ENCODE measurements at regions not wholly inside any gene's neighbourhood (a gene's known extent, or its start where the extent isn't known, plus 50 kb on each side); places are given as distances from the start of the nearest gene placed in this dataset.

GRCh38 chr2:15840148-15840547 lies 100.2 kb upstream of the MYCN start:
- Histone ChIP-seq H3K9ac (ENCODE audit: low read length) (no peak overlapping the region), H3K9me3 (ENCODE audit: control insufficient read depth, low read length) (peaks cover 9% of the 10 kb centered on the region), H3K4me1 (ENCODE audit: control insufficient read depth, insufficient read depth, low read length) (no peaks in the 10 kb centered on the region), H3K36me3 (ENCODE audit: control insufficient read depth, insufficient read depth, low read length, severe bottlenecking) (no peaks in the 10 kb centered on the region), H3K27me3 (replicated peaks; ENCODE audit: control insufficient read depth, insufficient read depth, low read length) (no peaks in the 10 kb centered on the region), H3K4me3 (ENCODE audit: low read length) (no peak overlapping the region)
- DNase-seq (ENCODE audit: low read depth), result no peak

DNA sequence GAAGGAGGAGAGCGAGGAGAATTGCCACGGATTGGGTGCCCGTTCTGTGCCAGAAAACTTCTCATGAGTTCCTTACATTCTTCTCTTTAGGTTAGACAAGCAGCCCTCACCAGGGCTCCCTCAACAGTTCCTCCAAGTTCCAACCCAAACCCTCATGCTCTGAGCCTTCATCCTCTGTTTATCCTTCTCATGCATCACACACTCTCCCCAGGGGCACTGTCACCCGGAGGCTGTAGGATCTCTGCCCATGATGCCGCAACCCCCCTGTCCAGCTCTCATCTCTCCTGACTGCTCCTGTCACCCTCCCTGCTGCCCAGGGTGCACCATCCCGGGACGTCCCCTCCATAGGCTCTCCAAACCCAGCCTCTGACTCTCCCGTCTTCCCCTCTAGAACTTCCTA lies 99.4 kb upstream of the MYCN start:
- no peak overlapping the region for H3K9ac ChIP-seq (ENCODE audit: low read length)
- no peak for DNase-seq (ENCODE audit: low read depth)
- H3K4me3 ChIP-seq (ENCODE audit: low read length), result no peak overlapping the region
- H3K36me3 ChIP-seq (ENCODE audit: control insufficient read depth, insufficient read depth, low read length, severe bottlenecking), result no peaks in the 10 kb centered on the region
- H3K9me3 ChIP-seq (ENCODE audit: control insufficient read depth, low read length), result peaks cover 2% of the 10 kb centered on the region
- H3K27me3 ChIP-seq (replicated peaks; ENCODE audit: control insufficient read depth, insufficient read depth, low read length), result no peaks in the 10 kb centered on the region
- H3K4me1 ChIP-seq (ENCODE audit: control insufficient read depth, insufficient read depth, low read length), result no peaks in the 10 kb centered on the region

- Histone ChIP-seq H3K4me3 (ENCODE audit: low read length) (no peak overlapping the region), H3K9me3 (ENCODE audit: control insufficient read depth, low read length) (peaks cover 2% of the 10 kb centered on the region), H3K36me3 (ENCODE audit: control insufficient read depth, insufficient read depth, low read length, severe bottlenecking) (no peaks in the 10 kb centered on the region), H3K4me1 (ENCODE audit: control insufficient read depth, insufficient read depth, low read length) (no peaks in the 10 kb centered on the region), H3K9ac (ENCODE audit: low read length) (no peak overlapping the region), H3K27me3 (replicated peaks; ENCODE audit: control insufficient read depth, insufficient read depth, low read length) (no peaks in the 10 kb centered on the region)
- no peak for DNase-seq (ENCODE audit: low read depth)
Observed at GRCh38 chr2:15841776-15842560, 98.4 kb upstream of the MYCN start.

GRCh38 chr2:15842758-15843666 lies 97.3 kb upstream of the MYCN start:
- no peaks in the 10 kb centered on the region for H3K27me3 ChIP-seq (replicated peaks; ENCODE audit: control insufficient read depth, insufficient read depth, low read length)
- no peak overlapping the region for H3K4me3 ChIP-seq (ENCODE audit: low read length)
- no peak overlapping the region for H3K9ac ChIP-seq (ENCODE audit: low read length)
- no peaks in the 10 kb centered on the region for H3K4me1 ChIP-seq (ENCODE audit: control insufficient read depth, insufficient read depth, low read length)
- no peaks in the 10 kb centered on the region for H3K9me3 ChIP-seq (ENCODE audit: control insufficient read depth, low read length)
- DNase-seq (ENCODE audit: low read depth), result no peak
- H3K36me3 ChIP-seq (ENCODE audit: control insufficient read depth, insufficient read depth, low read length, severe bottlenecking), result no peaks in the 10 kb centered on the region

DNA sequence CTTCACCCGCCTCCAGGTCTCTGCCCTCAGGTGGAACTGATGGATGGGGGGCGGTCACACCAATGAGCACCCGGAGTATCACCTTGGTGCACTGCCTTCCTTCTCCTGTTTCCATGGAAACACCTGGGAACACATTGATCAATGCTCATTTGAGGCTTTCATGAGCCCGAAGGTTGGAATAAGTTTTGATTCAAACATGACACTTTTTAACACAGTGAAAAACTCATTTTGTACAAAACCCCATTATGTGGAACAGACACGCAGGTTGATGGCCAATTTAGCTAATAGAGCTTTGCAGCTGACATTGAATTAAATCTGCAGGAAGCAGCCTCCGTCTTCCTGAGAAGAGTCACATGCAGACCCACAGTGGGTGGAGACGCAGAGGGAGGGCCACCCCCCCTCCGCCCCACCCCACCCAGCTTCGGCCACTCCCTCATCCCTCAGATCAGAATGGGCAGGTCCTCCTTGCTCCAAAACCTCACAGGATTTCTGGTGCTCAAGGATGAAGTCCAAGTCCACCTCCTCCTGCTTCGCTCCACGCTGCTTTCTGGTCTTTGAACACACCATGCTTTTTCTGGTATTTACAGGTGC lies 96.0 kb upstream of the MYCN start:
- Histone ChIP-seq H3K36me3 (ENCODE audit: control insufficient read depth, insufficient read depth, low read length, severe bottlenecking) (no peaks in the 10 kb centered on the region), H3K4me1 (ENCODE audit: control insufficient read depth, insufficient read depth, low read length) (no peaks in the 10 kb centered on the region), H3K4me3 (ENCODE audit: low read length) (no peak overlapping the region), H3K27me3 (replicated peaks; ENCODE audit: control insufficient read depth, insufficient read depth, low read length) (no peaks in the 10 kb centered on the region), H3K9me3 (ENCODE audit: control insufficient read depth, low read length) (no peaks in the 10 kb centered on the region), H3K9ac (ENCODE audit: low read length) (no peak overlapping the region)
- DNase-seq (ENCODE audit: low read depth), result no peak

DNA sequence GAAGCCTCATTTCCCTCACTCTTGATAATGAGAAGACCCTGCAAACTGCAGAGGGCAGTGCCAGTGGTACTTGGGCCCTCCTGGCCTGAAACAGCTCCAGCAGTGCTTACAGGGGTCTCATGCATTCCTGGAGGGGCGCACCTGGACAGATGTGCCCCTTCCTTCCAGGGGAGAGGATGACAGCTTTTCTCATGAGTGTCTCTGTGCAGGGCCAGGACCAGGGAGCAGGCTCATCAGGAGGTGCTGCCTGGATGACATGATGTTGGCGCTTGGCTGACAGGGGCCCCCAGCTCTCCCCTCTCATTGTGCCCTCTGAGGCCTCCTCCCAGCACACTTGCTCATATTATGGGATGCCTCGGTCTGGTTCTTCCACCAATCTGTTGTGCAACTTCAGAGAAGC lies 95.1 kb upstream of the MYCN start:
- Histone ChIP-seq H3K4me1 (ENCODE audit: control insufficient read depth, insufficient read depth, low read length) (no peaks in the 10 kb centered on the region), H3K36me3 (ENCODE audit: control insufficient read depth, insufficient read depth, low read length, severe bottlenecking) (no peaks in the 10 kb centered on the region), H3K4me3 (ENCODE audit: low read length) (no peak overlapping the region), H3K9me3 (ENCODE audit: control insufficient read depth, low read length) (no peaks in the 10 kb centered on the region), H3K27me3 (replicated peaks; ENCODE audit: control insufficient read depth, insufficient read depth, low read length) (no peaks in the 10 kb centered on the region), H3K9ac (ENCODE audit: low read length) (no peak overlapping the region)
- no peak for DNase-seq (ENCODE audit: low read depth)

DNA sequence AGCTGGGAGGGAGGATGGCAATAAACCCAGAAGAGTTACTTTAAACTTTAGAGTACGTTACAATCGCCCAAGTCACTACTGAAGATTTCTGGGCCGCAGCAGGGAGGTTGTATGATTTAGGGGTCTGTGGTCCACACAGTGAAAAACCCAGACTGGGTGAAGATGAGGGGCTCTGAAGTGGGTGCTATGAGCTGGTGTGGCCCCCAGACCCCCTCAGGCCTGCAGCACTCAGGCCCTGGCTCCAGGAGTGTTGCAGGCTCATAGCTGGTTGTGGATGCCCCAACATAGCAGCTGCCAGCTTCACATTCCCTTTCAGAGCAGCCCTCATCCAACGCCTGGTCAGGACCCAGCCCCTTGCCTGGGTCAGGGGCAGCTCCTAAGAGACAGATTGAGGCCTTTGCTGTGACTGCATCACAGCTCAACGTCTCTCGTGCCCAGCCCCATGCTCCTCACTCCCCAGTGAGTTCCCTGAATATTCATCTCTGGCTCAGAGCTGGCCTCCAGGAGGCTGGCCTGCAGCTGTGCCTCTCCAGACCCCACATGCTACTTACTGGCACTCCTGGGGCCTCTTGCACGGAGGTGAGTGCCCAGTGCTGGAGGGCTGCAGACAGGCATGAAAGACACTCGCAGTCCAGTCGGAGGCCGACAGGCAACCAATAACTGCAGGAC lies 94.5 kb upstream of the MYCN start:
- no peak for DNase-seq (ENCODE audit: low read depth)

GRCh38 chr2:15846626-15847025 lies 93.7 kb upstream of the MYCN start:
- Histone ChIP-seq H3K9ac (ENCODE audit: low read length) (no peak overlapping the region), H3K9me3 (ENCODE audit: control insufficient read depth, low read length) (no peaks in the 10 kb centered on the region), H3K27me3 (replicated peaks; ENCODE audit: control insufficient read depth, insufficient read depth, low read length) (no peaks in the 10 kb centered on the region), H3K4me1 (ENCODE audit: control insufficient read depth, insufficient read depth, low read length) (no peaks in the 10 kb centered on the region), H3K36me3 (ENCODE audit: control insufficient read depth, insufficient read depth, low read length, severe bottlenecking) (no peaks in the 10 kb centered on the region), H3K4me3 (ENCODE audit: low read length) (no peak overlapping the region)
- no peak for DNase-seq (ENCODE audit: low read depth)

More for the DNA sequence above, 94.5 kb upstream of the MYCN start:
- H3K9ac ChIP-seq (ENCODE audit: low read length), result no peak overlapping the region
- no peaks in the 10 kb centered on the region for H3K4me1 ChIP-seq (ENCODE audit: control insufficient read depth, insufficient read depth, low read length)
- H3K9me3 ChIP-seq (ENCODE audit: control insufficient read depth, low read length), result no peaks in the 10 kb centered on the region
- no peaks in the 10 kb centered on the region for H3K27me3 ChIP-seq (replicated peaks; ENCODE audit: control insufficient read depth, insufficient read depth, low read length)
- no peak overlapping the region for H3K4me3 ChIP-seq (ENCODE audit: low read length)
- no peaks in the 10 kb centered on the region for H3K36me3 ChIP-seq (ENCODE audit: control insufficient read depth, insufficient read depth, low read length, severe bottlenecking)

DNA sequence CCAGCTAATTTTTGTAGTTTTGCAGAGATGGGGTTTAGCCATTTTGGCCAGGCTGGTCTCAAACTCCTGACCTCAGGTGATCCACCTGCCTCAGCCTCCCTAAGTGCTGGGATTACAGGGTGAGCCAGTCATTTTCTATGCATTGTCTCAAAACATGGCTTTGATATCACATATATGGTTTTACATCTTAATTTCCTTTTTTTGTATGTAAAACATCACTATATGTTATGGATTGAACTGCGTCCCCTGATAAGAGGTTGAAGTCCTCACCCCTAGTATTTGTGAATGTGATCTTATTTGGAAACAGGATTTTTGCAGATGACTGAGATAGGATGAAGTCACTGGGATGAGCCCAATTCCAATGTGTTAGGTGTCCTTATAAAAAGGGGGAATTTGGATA lies 89.8 kb upstream of the MYCN start:
- Histone ChIP-seq H3K9ac (ENCODE audit: low read length) (no peak overlapping the region), H3K9me3 (ENCODE audit: control insufficient read depth, low read length) (no peaks in the 10 kb centered on the region), H3K4me1 (ENCODE audit: control insufficient read depth, insufficient read depth, low read length) (no peaks in the 10 kb centered on the region), H3K27me3 (replicated peaks; ENCODE audit: control insufficient read depth, insufficient read depth, low read length) (no peaks in the 10 kb centered on the region), H3K36me3 (ENCODE audit: control insufficient read depth, insufficient read depth, low read length, severe bottlenecking) (no peaks in the 10 kb centered on the region), H3K4me3 (ENCODE audit: low read length) (no peak overlapping the region)
- DNase-seq (ENCODE audit: low read depth), result no peak

DNA sequence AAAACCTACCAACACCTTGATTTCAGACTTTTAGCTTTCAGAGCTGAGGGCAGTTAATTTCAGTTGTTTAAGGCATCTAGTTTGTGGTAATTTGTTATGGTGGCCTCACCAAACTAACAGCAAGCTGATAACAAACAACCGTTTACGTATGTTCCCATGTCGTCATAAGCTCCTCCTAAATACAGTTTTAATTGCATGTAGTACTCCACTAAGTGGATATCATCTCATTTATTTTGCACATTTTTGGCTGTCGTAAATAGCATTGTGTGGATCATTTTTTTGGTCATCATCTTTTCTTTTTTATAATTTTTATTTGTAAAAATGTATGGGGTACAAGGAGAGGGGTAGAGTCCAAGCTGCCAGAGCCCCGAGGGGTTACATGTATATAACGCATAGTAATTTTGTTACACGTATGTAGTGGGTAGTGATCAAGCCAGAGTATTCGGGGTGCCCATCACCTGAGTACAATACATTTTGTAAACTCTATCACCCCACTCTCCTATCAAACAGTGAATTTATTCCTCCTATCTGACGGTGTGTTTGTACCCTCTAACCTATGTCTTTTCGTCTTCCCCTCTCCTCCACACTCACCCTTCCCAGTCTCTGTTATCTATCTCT lies 89.2 kb upstream of the MYCN start:
- Histone ChIP-seq H3K27me3 (replicated peaks; ENCODE audit: control insufficient read depth, insufficient read depth, low read length) (no peaks in the 10 kb centered on the region), H3K36me3 (ENCODE audit: control insufficient read depth, insufficient read depth, low read length, severe bottlenecking) (no peaks in the 10 kb centered on the region), H3K4me1 (ENCODE audit: control insufficient read depth, insufficient read depth, low read length) (no peaks in the 10 kb centered on the region), H3K9me3 (ENCODE audit: control insufficient read depth, low read length) (no peaks in the 10 kb centered on the region), H3K9ac (ENCODE audit: low read length) (no peak overlapping the region), H3K4me3 (ENCODE audit: low read length) (no peak overlapping the region)
- DNase-seq (ENCODE audit: low read depth), result no peak
